ENCODE measurements at regions not wholly inside any gene's neighbourhood (a gene's known extent, or its start where the extent isn't known, plus 50 kb on each side); places are given as distances from the start of the nearest gene placed in this dataset.

DNA sequence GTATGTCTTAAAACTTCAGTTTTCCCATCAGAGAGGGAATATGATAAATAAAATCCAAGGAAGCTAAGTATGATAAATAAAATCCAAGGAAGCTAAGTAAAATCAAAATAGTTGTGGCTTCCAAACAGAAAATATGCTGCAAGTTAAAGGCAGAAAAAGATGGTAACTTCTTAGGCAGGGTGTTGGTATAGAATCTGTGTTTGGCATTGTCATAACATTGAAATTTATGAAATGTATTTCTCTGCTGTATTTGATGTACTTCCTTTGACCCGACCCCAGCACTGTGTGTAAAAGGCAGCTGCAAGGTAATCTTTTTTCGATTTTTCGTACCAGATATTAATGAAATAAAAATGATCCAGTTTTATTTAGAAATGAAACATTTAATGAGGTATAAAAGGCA, 537.2 kb downstream of the TFEC start (continued):
- TF ChIP-seq RBM39 (optimal IDR thresholded peaks at IDR 0.05; ENCODE audit: low read depth, low read length), result no peak
- no peak for TF ChIP-seq SMARCB1 (IDR thresholded peaks at IDR 0.05; ENCODE audit: insufficient read length, low read depth)
- no peak for TF ChIP-seq PHF20 (IDR thresholded peaks at IDR 0.05; ENCODE audit: partially characterized antibody)
- TF ChIP-seq WHSC1 (IDR thresholded peaks at IDR 0.05; ENCODE audit: low read length), result no peak
- TF ChIP-seq ZFP36 (IDR thresholded peaks at IDR 0.05; ENCODE audit: low read depth, low read length, partially characterized antibody), result no peak
- no peak for TF ChIP-seq TCFL5 (CRISPR knock-in tag; conservative IDR thresholded peaks at IDR 0.05)
- TF ChIP-seq NCOR1 (IDR thresholded peaks at IDR 0.05), result no peak
- TF ChIP-seq RAD51 (IDR thresholded peaks at IDR 0.05; ENCODE audit: borderline replicate concordance, low read depth), result no peak
- no peak for TF ChIP-seq ZNF766 (CRISPR knock-in tag; conservative IDR thresholded peaks at IDR 0.05)
- no peak for TF ChIP-seq LEF1 (IDR thresholded peaks at IDR 0.05)

DNA sequence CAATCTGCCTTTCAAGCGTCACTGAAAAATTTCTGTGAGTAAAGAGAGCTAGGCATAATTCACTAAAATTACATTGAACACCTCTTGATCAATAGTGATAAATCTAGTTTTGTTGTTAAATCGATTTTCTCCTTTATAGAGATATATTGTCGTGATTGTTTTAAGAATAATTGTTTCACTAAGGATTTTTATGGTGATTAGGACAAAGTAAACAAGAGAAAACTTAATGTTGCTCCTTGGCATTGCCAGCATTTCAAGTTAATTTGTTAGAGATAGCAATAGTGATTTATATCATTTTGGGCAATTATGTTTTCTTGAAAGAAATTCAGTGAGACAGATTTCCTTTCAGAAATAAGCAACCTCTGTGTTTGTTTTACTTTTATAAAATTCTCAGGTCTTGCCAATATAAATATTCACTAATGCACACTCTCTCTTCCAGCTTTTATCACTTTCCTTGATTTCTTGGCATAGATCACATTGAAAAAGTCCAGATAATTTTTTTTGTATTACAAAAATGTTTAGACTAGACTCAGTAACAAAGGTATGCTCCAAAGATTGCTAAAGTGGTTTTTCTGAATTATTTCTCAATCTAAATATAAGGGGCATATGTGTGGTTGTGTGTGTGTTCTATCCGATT, 538.7 kb downstream of the TFEC start:
- Histone ChIP-seq H3K79me2 (ENCODE audit: control insufficient read depth, insufficient read depth, low read length) (no peaks in the 10 kb centered on the region), H4K20me1 (replicated peaks; ENCODE audit: control insufficient read depth, insufficient read depth, low read length) (no peaks in the 10 kb centered on the region), H3K4me1 (replicated peaks in 1 of 2; ENCODE audit: control insufficient read depth in 2 of 2, insufficient read depth in 2 of 2, low read length in 2 of 2) (no peaks in the 10 kb centered on the region), H3K9ac (ENCODE audit: insufficient read depth in 1 of 2, low read depth in 2 of 2, low read length in 2 of 2) (no peak overlapping the region), H3K4me2 (ENCODE audit: insufficient read depth, low read length) (no peak overlapping the region), H3K36me3 (ENCODE audit: control insufficient read depth, insufficient read depth, low read length) (no peaks in the 10 kb centered on the region), H3K27ac (ENCODE audit: extremely low read depth, low read depth, low read length) (no peak overlapping the region), H2AFZ (ENCODE audit: low read depth, low read length) (no peak overlapping the region), H3K9me3 (replicated peaks; ENCODE audit: control insufficient read depth, insufficient read depth, low read depth, low read length) (0 out of 2 replicates have a peak, but pooled peaks cover 2% of the 10 kb centered on the region), H3K4me3 (no peak overlapping the region), H3K9me1 (ENCODE audit: control insufficient read depth, insufficient read depth, low read length) (no peaks in the 10 kb centered on the region), H3K27me3 (ENCODE audit: control insufficient read depth in 2 of 2, insufficient read depth in 2 of 2, low read length in 2 of 2) (no peaks in the 10 kb centered on the region)
- BruUV-seq (replicated peaks), result no TSS peak
- no peak for TF ChIP-seq OTX1 (CRISPR knock-in tag; IDR thresholded peaks at IDR 0.05)
- no peak for TF ChIP-seq CEBPB (tag; IDR thresholded peaks at IDR 0.05)
- no peak for TF ChIP-seq PTTG1 (tag; IDR thresholded peaks at IDR 0.05; ENCODE audit: low read depth)
- TF ChIP-seq TRIM24 (IDR thresholded peaks at IDR 0.05), result no peak
- DNase-seq (ENCODE audit: extremely low read depth in 1 of 4, low spot score in 3 of 4) (no peak), FAIRE-seq (no peak), ATAC-seq (no peak)
- WGBS (ENCODE audit: insufficient coverage, low coverage, missing lambda C conversion rate), result 1% methylated on average over 4 of the region's 4 CpGs
- ChIA-PET POLR2A (no interaction called here), CTCF (ENCODE audit: low intra/inter-chr PET ratio) (no interaction called here)
- in situ Hi-C loops (cut with MboI), result no loop called here
- intact Hi-C loops (cut with micrococcal nuclease), result no loop called here
